LNCaP clone FGC (cell line): ENCODE measurements at regions not wholly inside any gene's neighbourhood (a gene's known extent, or its start where the extent isn't known, plus 50 kb on each side); places are given as distances from the start of the nearest gene placed in this dataset.
"Not testable (repeated sequence)": the region's sequence is repeated elsewhere in the genome, so short reads cannot be mapped to it uniquely, and the experiment has no call there.

Experiments used
- DNase-seq: peaks from one replicate; pipeline ENCODE4 v3.0.0-alpha.2; 2011; ENCODE audit warnings: low read depth
- H3K4me3 ChIP-seq: 2 replicates; pipeline ENCODE4 v1.5.1; 2011; ENCODE audit warnings: mild to moderate bottlenecking, low read depth, low read length, control low read depth
- TF ChIP-seq, protein P1 (sequence below): IDR thresholded peaks from 2 replicates; pipeline ENCODE4 v1.5.1; 2012; ENCODE audit warnings: mild to moderate bottlenecking; ENCODE audit not compliant: control insufficient read depth, insufficient read depth; ENCODE audit errors: extremely low read depth

GRCh38 chr4:7136351-7136750 is 56.0 kb upstream of the SORCS2 start:
- TF ChIP-seq, protein P1, sequence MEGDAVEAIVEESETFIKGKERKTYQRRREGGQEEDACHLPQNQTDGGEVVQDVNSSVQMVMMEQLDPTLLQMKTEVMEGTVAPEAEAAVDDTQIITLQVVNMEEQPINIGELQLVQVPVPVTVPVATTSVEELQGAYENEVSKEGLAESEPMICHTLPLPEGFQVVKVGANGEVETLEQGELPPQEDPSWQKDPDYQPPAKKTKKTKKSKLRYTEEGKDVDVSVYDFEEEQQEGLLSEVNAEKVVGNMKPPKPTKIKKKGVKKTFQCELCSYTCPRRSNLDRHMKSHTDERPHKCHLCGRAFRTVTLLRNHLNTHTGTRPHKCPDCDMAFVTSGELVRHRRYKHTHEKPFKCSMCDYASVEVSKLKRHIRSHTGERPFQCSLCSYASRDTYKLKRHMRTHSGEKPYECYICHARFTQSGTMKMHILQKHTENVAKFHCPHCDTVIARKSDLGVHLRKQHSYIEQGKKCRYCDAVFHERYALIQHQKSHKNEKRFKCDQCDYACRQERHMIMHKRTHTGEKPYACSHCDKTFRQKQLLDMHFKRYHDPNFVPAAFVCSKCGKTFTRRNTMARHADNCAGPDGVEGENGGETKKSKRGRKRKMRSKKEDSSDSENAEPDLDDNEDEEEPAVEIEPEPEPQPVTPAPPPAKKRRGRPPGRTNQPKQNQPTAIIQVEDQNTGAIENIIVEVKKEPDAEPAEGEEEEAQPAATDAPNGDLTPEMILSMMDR = no peak

DNA sequence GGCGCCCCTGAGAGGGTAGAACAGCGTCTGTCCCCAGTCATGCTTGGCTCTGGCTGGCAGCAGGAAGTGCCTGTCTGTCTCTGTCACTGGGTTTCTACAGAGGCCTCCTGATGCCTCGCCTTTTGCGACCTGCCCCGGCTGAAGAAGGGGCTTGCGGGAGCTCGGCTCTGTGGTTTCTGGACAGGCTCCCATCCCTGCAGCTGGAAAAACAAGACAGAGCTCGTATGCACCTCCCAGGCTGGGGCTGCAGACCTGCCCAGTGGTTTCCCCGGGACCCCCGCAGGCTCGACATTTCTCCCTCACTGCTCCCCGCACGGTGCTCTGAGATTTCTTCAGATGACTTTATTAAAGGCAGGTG is 57.0 kb upstream of the SORCS2 start:
- TF ChIP-seq, protein P1 = no peak
- DNase-seq = no peak

More at GRCh38 chr4:7136351-7136750, 56.0 kb upstream of the SORCS2 start:
- no peak for DNase-seq
- no peak overlapping the region for H3K4me3 ChIP-seq

DNA sequence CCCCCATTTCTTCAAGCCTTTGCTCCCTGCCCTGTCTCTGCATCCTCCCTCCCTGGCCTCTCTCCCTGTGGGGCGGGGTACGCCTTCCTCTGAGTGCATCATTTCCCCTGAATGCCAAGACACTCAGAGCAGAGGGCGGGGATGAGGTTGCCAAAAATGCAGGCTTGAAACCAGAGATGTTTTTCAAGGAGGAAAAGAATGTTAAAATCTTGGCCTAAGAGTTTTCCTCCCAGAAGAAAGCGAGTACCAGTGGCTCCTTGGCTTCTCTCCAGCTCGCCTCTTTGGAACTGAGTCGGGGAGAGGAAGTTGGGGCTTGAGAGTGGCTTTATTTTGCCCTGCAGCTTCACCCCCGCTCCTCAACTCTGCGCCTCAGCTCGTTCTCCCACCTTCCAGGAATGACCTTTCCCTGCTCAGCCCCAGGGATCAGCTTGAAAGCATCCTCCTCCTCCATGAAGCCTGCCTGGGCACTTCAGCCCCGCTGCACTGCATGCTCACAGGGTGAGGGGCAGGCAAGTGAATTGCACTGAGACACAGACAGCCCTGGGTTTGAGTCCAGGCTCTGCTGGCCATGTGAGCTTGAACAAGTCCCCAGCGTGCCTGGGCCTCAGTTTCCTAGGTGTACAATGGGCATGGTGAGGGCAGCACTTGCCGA is 57.5 kb upstream of the SORCS2 start:
- no peak for DNase-seq
- TF ChIP-seq, protein P1 = no peak
- H3K4me3 ChIP-seq = no peak overlapping the region

More for the DNA sequence above, 57.0 kb upstream of the SORCS2 start:
- no peak overlapping the region for H3K4me3 ChIP-seq

DNA sequence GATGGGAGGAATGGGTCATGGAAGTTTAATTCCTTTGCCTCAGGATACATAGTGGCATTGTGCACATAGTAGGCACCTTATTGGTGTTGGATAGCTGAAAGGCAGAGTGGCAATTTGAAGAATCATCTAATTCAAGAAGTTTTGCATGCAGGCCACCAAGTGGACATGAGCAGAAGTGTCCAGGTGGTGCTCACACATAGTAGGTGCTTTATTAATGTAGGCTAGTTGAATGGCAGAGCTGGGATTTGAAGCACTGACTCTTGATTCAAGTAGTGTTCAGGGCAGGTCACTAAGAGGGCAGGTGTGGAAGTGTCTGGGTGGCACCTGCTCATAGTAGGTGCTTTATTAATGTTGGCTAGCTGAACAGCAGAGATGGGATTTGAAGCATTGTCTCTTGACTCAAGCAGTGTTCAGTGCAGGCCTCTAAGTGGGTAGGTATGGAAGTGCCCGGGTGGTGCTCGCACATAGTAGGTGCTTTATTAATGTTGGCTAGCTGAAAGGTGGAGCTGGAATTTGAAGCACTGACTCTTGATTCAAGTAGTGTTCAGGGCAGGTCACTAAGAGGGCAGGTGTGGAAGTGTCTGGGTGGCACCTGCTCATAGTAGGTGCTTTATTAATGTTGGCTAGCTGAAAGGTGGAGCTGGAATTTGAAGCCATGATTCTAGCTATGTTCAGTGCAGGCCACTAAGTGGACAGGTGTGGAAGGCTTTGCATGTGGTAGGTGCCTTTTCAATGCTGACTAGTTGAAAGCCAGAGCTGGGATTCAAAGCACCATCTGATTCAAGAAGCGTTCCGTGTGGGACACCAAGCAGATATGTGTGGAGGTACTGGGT is 58.3 kb upstream of the SORCS2 start:
- not testable (repeated sequence) for DNase-seq

DNA sequence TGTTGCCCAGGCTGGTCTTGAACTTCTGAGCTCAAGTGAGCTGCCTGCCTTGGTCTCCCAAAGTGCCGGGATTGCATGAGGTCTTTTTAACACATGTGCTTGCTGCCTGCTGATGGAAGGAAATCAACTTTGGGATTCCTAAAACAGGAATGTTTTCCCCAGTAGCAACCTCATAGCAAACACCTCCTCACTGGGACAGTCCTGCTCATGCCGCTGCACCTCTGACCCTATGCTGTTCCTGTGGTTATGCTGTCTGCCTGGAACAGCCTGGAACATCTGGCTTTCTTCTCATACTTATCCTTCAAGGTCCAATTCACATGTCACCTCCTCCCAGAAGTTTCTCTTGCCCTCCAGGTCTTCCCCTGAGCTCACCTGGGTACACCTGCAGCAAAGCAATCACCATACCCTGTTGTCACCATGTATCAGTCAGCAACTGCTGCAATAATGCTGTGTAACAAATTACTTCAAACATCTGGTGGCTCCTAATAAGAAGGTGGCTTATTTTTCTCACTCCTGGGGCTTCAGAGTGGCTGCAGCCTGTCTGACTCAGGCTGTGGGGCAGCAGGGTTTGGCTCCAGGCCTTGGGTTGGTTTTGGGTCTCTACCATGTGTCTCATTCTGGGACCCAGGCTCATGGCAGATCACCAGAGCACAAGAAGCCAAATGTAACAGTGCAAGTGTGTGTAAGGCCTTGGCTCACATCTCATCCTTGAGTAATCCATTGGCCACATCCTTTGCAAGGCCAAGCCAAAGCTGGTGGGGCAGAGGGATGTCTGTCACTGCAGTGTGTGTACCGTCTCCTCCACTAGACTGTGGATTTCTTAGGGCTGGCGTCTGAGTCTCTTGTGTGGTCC is 59.4 kb upstream of the SORCS2 start:
- no peak for DNase-seq
- H3K4me3 ChIP-seq = no peak overlapping the region
- TF ChIP-seq, protein P1 = no peak

More for the DNA sequence above, 58.3 kb upstream of the SORCS2 start:
- H3K4me3 ChIP-seq = not testable (repeated sequence)

- TF ChIP-seq, protein P1 = no peak
Observed at GRCh38 chr4:7132249-7132648, 60.1 kb upstream of the SORCS2 start.

GRCh38 chr4:7131498-7132031 is 60.8 kb upstream of the SORCS2 start:
- no peak for DNase-seq
- TF ChIP-seq, protein P1 = no peak
- H3K4me3 ChIP-seq = no peak overlapping the region

More at GRCh38 chr4:7132249-7132648, 60.1 kb upstream of the SORCS2 start:
- DNase-seq = no peak
- no peak overlapping the region for H3K4me3 ChIP-seq
